Hepatocyte (in vitro differentiated cells): ENCODE measurements at regions not wholly inside any gene's neighbourhood (a gene's known extent, or its start where the extent isn't known, plus 50 kb on each side); places are given as distances from the start of the nearest gene placed in this dataset.
A peak's percentile ranks its signal among the peaks of the same experiment; 100 is the strongest.

ENCODE experiments used
- EZH2 ChIP-seq: fragments of 200-600 bp; sonication (generic); IDR thresholded peaks from 2 replicates; pipeline ENCODE4 v1.6.1; 2016; ENCODE audit warnings: antibody characterized with exemption, mild to moderate bottlenecking, borderline replicate concordance
- EZH2phosphoT487 ChIP-seq: fragments of 200-600 bp; sonication (generic); IDR thresholded peaks from one replicate; pipeline ENCODE4 v1.6.1; 2018; ENCODE audit warnings: antibody characterized with exemption, mild to moderate bottlenecking, low read depth, moderate library complexity; ENCODE audit not compliant: unreplicated experiment, severe bottlenecking
- TF ChIP-seq, protein P1 (sequence below): fragments of 200-600 bp; sonication (generic); IDR thresholded peaks from 2 replicates; pipeline ENCODE4 v1.5.1; 2016; ENCODE audit warnings: antibody characterized with exemption, mild to moderate bottlenecking; ENCODE audit not compliant: poor library complexity

DNA sequence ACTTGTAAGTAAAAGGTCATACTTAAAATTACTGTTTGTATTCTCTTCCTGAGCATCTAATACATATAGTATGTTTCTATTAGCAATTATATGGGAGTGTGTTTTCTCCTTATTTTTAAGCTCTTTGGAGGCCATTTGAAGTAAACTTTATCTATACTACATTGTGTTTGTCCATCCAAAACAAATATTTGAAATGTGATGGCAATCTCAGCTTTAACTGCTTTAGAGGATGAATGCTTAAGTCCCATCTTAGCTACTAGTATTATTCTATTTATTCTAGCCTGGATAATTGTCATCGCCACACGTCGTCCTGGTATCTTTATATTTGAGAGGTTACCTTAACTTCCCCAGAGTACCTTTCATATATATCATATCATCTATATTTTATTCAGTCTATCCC is 335.8 kb downstream of the NAF1 start:
- TF ChIP-seq, protein P1, sequence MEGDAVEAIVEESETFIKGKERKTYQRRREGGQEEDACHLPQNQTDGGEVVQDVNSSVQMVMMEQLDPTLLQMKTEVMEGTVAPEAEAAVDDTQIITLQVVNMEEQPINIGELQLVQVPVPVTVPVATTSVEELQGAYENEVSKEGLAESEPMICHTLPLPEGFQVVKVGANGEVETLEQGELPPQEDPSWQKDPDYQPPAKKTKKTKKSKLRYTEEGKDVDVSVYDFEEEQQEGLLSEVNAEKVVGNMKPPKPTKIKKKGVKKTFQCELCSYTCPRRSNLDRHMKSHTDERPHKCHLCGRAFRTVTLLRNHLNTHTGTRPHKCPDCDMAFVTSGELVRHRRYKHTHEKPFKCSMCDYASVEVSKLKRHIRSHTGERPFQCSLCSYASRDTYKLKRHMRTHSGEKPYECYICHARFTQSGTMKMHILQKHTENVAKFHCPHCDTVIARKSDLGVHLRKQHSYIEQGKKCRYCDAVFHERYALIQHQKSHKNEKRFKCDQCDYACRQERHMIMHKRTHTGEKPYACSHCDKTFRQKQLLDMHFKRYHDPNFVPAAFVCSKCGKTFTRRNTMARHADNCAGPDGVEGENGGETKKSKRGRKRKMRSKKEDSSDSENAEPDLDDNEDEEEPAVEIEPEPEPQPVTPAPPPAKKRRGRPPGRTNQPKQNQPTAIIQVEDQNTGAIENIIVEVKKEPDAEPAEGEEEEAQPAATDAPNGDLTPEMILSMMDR = no peak
- TF ChIP-seq EZH2phosphoT487 = peak; percentile 87
- TF ChIP-seq EZH2 = no peak
